ENCODE measurements at regions not wholly inside any gene's neighbourhood (a gene's known extent, or its start where the extent isn't known, plus 50 kb on each side); places are given as distances from the start of the nearest gene placed in this dataset.

- no peaks in the 10 kb centered on the region for H3K4me1 ChIP-seq
- intact Hi-C loops (cut with DNase I; ENCODE audit: low total_unique reads), result no loop called here
- no peak overlapping the region for H3K4me3 ChIP-seq
- 93 to 96% methylated on average over 2 of the region's 2 CpGs for WGBS, 2 donors
- TF ChIP-seq, protein P1, sequence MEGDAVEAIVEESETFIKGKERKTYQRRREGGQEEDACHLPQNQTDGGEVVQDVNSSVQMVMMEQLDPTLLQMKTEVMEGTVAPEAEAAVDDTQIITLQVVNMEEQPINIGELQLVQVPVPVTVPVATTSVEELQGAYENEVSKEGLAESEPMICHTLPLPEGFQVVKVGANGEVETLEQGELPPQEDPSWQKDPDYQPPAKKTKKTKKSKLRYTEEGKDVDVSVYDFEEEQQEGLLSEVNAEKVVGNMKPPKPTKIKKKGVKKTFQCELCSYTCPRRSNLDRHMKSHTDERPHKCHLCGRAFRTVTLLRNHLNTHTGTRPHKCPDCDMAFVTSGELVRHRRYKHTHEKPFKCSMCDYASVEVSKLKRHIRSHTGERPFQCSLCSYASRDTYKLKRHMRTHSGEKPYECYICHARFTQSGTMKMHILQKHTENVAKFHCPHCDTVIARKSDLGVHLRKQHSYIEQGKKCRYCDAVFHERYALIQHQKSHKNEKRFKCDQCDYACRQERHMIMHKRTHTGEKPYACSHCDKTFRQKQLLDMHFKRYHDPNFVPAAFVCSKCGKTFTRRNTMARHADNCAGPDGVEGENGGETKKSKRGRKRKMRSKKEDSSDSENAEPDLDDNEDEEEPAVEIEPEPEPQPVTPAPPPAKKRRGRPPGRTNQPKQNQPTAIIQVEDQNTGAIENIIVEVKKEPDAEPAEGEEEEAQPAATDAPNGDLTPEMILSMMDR (IDR thresholded peaks at IDR 0.05), result no peak
- no peak for TF ChIP-seq POLR2A (IDR thresholded peaks at IDR 0.05)
- no peaks in the 10 kb centered on the region for H3K36me3 ChIP-seq (ENCODE audit: low read depth, missing control alignments)
- H3K9me3 ChIP-seq, result no peaks in the 10 kb centered on the region
- no peak for DNase-seq
- no peaks in the 10 kb centered on the region for H3K27me3 ChIP-seq
- no peak overlapping the region for H3K27ac ChIP-seq
These were observed 70.6 kb upstream of the TCF4 start for GRCh38 chr18:55658598-55658997.

DNA sequence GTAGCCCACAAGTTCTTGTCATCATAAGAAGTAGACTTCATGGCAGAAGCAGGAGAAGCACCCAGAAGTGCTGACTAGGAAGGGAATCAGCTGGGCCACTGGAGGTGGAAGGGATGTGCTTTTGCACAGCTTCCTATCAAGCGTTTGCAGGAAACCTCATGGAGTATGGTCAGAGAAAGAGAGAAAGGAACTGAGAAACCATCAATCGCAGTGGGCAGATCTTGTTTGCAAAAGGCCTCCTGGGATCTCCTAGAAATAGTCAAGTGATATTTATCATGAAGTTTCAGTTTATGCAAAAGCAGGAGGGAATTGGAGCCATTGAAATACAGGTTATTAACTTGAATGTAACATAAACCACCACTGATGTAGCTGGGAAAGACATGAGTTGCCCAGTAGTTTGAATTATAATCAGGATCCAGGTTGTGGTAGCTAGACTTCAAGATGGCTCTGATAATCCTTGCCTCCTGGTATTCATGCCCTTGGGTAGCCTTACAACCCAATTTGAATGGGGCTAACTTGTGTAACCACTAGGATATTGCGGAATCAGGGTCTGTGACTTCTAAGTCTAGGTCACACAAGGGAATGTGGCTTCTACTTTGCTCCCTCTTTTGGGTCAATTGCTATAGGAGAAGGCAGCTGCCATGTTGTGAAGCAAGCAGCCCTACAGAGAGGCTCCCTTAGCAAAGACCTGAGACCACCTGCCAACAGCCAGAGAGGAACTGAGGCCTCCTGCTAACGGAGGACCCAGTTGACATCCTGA lies 69.8 kb upstream of the TCF4 start:
- intact Hi-C loops (cut with DNase I; ENCODE audit: low total_unique reads), result no loop called here
- 89 to 91% methylated on average over 4 of the region's 4 CpGs for WGBS, 2 donors

GRCh38 chr18:55654986-55655385 lies 67.0 kb upstream of the TCF4 start:
- H3K27ac ChIP-seq, result no peak overlapping the region
- no peak overlapping the region for H3K4me3 ChIP-seq
- H3K9me3 ChIP-seq, result no peaks in the 10 kb centered on the region
- H3K36me3 ChIP-seq (ENCODE audit: low read depth, missing control alignments), result no peaks in the 10 kb centered on the region
- no peaks in the 10 kb centered on the region for H3K4me1 ChIP-seq
- intact Hi-C loops (cut with DNase I; ENCODE audit: low total_unique reads), result no loop called here
- DNase-seq, result no peak
- TF ChIP-seq, protein P1 (IDR thresholded peaks at IDR 0.05), result no peak
- no peak for TF ChIP-seq POLR2A (IDR thresholded peaks at IDR 0.05)
- H3K27me3 ChIP-seq, result no peaks in the 10 kb centered on the region

More for the DNA sequence above, 69.8 kb upstream of the TCF4 start:
- no peak for TF ChIP-seq POLR2A (IDR thresholded peaks at IDR 0.05)
- TF ChIP-seq, protein P1 (IDR thresholded peaks at IDR 0.05), result no peak
- Histone ChIP-seq H3K27me3 (no peaks in the 10 kb centered on the region), H3K27ac (no peak overlapping the region), H3K9me3 (no peaks in the 10 kb centered on the region), H3K4me3 (no peak overlapping the region), H3K4me1 (no peaks in the 10 kb centered on the region), H3K36me3 (ENCODE audit: low read depth, missing control alignments) (no peaks in the 10 kb centered on the region)
- DNase-seq, result no peak

GRCh38 chr18:55651236-55651635 lies 63.2 kb upstream of the TCF4 start:
- TF ChIP-seq, protein P1 (IDR thresholded peaks at IDR 0.05), result no peak
- no peak for TF ChIP-seq POLR2A (IDR thresholded peaks at IDR 0.05)
- Histone ChIP-seq H3K36me3 (ENCODE audit: low read depth, missing control alignments) (no peaks in the 10 kb centered on the region), H3K27me3 (no peaks in the 10 kb centered on the region), H3K9me3 (no peaks in the 10 kb centered on the region), H3K27ac (no peak overlapping the region), H3K4me1 (no peaks in the 10 kb centered on the region), H3K4me3 (no peak overlapping the region)
- no peak for DNase-seq
- intact Hi-C loops (cut with DNase I; ENCODE audit: low total_unique reads), result no loop called here
- 81 to 83% methylated on average over 1 of the region's 1 CpG for WGBS, 2 donors

DNA sequence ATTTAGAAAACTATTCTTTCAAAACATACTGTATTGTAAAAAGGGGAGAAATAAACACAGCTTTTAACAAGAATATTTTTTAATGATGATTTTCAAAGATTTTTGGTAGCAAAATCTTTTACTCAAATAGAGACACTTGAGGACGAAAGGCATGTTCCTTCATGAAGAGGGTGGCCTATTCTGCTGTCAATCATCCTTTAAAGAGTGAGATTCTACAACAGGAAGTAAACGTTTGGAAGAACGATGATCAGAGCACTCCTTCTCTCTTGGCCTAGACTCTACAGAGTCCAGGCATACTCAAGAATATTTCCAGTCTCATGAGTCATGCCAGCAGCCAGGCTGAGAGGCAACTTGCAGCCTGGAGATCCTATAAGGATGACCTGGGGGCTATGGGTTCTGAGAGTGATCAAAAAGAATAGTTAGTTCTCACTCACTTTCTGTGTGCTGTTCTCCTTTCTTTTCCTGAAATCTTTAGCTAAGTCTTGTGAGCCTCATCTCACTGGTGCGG lies 62.4 kb upstream of the TCF4 start:
- Histone ChIP-seq H3K27ac (no peak overlapping the region), H3K4me3 (no peak overlapping the region), H3K4me1 (no peaks in the 10 kb centered on the region), H3K36me3 (ENCODE audit: low read depth, missing control alignments) (no peaks in the 10 kb centered on the region), H3K9me3 (no peaks in the 10 kb centered on the region), H3K27me3 (no peaks in the 10 kb centered on the region)
- intact Hi-C loops (cut with DNase I; ENCODE audit: low total_unique reads), result no loop called here
- TF ChIP-seq, protein P1 (IDR thresholded peaks at IDR 0.05), result no peak
- no peak for TF ChIP-seq POLR2A (IDR thresholded peaks at IDR 0.05)
- no peak for DNase-seq
- WGBS, 2 donors, result 81 to 87% methylated on average over 4 of the region's 4 CpGs
